HUDEP-2 (cell line): ENCODE measurements at regions not wholly inside any gene's neighbourhood (a gene's known extent, or its start where the extent isn't known, plus 50 kb on each side); places are given as distances from the start of the nearest gene placed in this dataset.

ENCODE experiments used
- DNase-seq, 76 experiments: peaks; one replicate each; lab custom pipeline; 2025; ENCODE audit not compliant: unreplicated experiment in 76 of 76; lab: John Stamatoyannopoulos, UW

GRCh38 chr4:123024710-123025109 is 102.3 kb upstream of the NUDT6 start:
- no peak for DNase-seq

- no peak for DNase-seq
Observed at GRCh38 chr4:123025398-123025797, 103.0 kb upstream of the NUDT6 start.

GRCh38 chr4:123026015-123026414 is 103.6 kb upstream of the NUDT6 start:
- DNase-seq = peak in 1 of 76 experiments; percentile 1

DNA sequence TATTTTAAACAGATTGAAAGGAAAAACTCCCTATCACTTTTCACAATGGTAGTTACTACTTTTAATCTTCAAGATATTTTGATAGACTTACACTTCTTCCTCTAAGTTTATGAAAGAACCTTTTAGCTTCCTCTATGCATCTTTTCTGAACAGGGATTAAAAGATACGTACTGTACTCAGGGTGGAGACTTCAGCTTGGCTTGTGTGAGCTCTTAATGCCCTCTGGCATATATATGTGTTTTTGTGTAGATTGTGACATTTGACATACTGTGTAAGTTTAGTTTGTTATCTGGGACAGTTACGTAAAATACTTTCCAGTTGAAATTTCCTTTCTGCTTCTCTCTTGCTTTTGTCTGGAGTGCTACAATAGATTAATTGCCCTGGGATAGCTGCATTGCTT is 109.3 kb upstream of the NUDT6 start:
- no peak for DNase-seq

GRCh38 chr4:123034023-123034422 is 111.6 kb upstream of the NUDT6 start:
- no peak for DNase-seq

- DNase-seq = no peak
Observed at GRCh38 chr4:123035239-123035638, 112.8 kb upstream of the NUDT6 start.

- DNase-seq = peak in 4 of 76 experiments; percentile 5 to 43 (median 14)
Observed at GRCh38 chr4:123037804-123038203, 115.4 kb upstream of the NUDT6 start.

DNA sequence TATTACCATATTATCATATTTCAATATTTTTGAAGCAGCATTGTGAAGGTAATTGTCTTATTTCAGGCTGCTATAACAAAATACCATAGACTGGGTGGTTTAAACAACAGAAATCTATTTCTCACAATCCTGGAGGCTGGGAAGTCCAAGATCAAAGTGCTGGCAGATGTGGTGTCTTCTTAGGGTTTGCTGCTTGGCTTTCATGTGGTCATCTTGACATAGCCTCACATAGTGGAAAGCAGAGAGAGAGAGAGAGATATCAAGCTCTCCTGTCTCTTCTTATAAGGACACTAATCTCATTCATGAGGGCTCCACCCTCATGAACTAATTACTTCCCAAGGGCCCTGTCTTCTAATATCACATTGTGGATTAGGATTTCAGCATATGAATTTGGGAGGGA is 119.7 kb upstream of the NUDT6 start:
- DNase-seq = no peak

GRCh38 chr4:123043013-123043412 is 120.6 kb upstream of the NUDT6 start:
- no peak for DNase-seq

DNA sequence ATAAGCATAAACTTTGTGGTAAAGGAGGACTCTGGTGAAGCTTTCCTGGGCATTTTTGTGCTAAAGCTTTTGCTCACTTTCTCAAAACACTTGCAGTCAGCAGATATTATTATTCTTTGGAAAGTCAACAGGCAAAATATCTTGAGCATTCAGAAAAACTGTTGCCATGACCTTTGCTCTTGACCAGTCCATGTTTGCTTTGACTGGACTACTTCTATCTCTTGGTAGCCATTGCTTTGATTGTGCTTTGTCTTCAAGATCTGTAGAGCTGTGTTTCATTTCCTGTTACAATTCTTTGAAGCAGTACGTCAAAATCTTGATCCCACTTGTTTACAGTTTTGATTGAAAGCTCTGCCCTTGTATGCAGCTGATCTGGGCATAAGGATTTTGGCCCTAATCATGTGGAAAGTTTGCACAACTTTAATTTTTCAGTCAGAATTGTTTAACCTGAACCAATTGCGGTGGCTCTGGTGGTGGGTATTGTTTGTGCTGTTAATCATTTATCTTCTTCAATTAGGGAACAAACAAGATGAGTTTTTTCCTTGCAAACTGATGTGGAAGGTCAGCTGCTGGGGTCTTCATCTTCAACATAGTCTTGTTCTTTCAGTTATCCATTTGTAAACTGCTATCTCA is 121.5 kb upstream of the NUDT6 start:
- DNase-seq = no peak

DNA sequence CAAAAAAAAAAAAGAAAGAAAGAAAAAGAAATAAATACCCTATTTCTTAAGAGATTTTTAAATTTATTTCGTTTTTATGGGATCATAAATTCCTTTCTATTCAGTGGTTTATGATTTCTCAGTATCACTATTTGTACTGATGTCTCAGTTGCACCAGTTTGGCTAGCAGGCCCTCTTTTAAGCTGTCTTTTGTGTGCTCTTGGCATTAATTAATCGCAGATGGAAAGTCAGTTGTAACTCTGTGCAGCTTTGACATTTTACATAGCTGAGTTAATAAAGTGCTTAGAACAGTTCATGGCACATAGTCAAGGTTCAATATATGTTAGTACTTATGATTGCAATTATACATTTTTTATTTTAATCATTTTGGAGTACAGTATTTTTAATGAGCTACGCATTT is 123.7 kb upstream of the NUDT6 start:
- DNase-seq = no peak

DNA sequence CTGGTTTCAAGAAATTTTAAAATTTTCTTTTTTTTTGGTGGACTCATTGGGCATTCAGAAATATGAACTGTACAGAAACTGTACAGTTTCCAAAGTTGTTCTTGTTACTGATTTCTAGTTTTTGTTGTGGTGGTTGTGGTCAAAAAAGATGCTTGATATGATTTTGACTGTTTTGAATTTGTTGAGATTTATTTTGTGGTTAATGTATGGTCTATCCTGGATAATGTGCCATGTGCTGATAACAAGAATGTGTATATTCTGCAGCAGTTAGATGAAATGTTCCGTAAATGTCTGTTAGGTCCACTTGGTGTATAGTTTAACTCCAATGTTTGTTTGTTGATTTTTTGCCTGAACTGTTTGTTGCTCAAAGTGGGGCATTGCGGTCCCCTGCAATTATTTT is 127.6 kb upstream of the NUDT6 start:
- peak in 6 of 76 experiments; percentile 18 to 58 (median 30) for DNase-seq

- DNase-seq = no peak
Observed at GRCh38 chr4:123052007-123052406, 129.6 kb upstream of the NUDT6 start.

- no peak for DNase-seq
Observed at GRCh38 chr4:123055943-123056342, 133.5 kb upstream of the NUDT6 start.

DNA sequence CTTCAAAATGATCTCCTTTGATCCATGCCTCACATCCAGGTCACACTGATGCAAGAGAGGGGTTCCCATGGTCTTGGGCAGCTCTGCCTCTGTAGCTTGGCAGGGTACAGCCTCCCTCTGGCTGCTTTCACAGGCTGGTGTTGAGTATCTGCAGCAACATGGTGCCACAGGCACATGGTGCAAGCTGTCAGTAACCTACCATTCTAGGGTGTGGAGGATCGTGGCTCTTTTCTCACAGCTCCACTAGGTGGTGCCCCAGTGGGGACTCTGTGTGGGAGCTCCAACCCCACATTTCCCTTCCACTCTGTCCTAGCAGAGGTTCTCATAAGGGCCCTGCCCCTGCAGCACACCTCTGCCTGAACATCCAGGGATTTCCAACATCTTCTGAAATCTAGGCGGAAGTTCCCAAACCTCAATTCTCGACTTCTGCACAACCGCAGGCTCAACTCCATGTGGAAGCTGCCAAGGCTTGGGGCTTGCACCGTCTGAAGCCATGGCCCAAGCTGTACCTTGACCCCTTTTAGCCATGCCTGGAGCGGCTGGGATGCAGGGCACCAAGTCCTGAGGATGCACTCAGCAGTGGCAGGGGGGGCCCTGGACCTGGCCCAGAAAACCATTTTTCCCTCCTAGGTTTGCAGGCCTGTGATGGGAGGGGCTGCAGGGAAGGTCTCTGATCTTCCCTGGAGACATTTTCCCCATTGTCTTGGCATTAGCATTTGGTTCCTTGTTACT is 137.8 kb upstream of the NUDT6 start:
- peak in 3 of 76 experiments; percentile 2 to 11 (median 2) for DNase-seq

DNA sequence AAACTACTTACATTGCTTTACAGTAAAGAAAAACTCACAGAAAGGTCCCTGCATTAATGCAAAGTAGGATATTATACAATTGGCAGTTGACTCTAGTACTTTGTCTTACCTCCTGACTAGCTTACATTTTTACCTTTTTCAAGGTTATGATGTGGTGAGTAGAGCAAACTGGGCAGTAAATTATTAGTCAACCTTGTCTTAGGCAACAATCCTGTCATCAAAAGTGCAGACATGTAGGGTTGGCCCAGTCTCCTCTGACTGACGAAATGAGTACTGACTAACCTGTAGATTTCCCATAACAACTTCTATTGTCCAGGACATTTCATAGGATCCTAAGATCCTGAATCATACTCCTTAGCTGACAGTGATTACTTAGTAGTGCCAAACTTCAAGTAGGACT is 142.0 kb upstream of the NUDT6 start:
- no peak for DNase-seq

GRCh38 chr4:123068081-123068480 is 145.7 kb upstream of the NUDT6 start:
- DNase-seq = no peak

DNA sequence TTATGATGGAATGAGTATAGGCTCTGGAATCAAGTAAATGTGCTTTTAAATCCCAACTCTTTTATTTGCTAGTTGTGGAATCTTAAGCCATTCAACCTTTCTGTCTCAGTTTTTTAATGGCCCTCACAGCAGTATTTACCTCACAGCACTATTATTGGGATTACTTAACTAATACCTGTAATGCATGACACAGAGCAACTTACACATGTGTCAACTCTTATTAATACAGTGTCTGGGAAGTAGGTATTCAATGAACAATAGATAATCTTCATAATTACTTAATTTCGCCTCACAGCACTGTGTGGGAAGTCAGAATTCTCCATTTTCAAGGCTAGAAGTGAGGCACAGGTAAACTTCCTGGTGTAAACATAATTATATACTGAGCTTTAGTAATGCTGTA is 149.7 kb upstream of the NUDT6 start:
- DNase-seq = no peak

- DNase-seq = no peak
Observed at GRCh38 chr4:123073650-123074049, 151.3 kb upstream of the NUDT6 start.

GRCh38 chr4:123077330-123077729 is 154.9 kb upstream of the NUDT6 start:
- no peak for DNase-seq

GRCh38 chr4:123081971-123082370 is 159.6 kb upstream of the NUDT6 start:
- no peak for DNase-seq

DNA sequence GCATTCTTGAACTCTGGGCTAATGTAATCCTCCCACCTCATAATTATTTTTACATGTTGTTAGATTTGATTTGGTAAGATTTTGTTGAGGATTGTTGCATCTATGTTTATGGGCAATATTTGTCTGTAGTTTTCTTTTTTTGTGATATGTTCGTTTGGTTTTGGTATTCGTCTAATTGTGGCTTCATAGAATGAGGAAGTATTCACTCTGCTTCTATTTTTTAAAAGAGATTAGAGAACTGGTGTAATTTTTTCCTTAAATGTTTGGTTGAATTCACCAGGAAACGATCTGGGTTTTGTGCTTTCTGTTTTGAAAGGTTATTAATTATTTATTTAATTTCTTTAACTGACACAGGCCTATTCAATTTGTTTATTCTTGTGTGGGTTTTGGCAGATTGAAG is 161.2 kb upstream of the NUDT6 start:
- no peak for DNase-seq
